ENCODE measurements at regions not wholly inside any gene's neighbourhood (a gene's known extent, or its start where the extent isn't known, plus 50 kb on each side); places are given as distances from the start of the nearest gene placed in this dataset.

GRCh38 chr7:20064974-20065862, 152.0 kb downstream of the MACC1 start:
- TF ChIP-seq CTCF (IDR thresholded peaks at IDR 0.05) (no peak), POLR2A (IDR thresholded peaks at IDR 0.05) (no peak)
